Body of pancreas (tissue), 4 donors: ENCODE measurements at regions not wholly inside any gene's neighbourhood (a gene's known extent, or its start where the extent isn't known, plus 50 kb on each side); places are given as distances from the start of the nearest gene placed in this dataset.
A peak's percentile ranks its signal among the peaks of the same experiment; 100 is the strongest.

Experiments
- ATAC-seq: fragments of 150-250 bp; one replicate; pipeline ENCODE4 v1.9.1; 2016
- DNase-seq, 4 donors: peaks; one replicate each; pipeline ENCODE4 v3.0.0-alpha.2; 2019
- H3K27ac ChIP-seq, 4 donors: fragments of 200-600 bp; sonication (generic); 1 replicate in 3 of 4; 2 replicates in 1 of 4; pipeline versions ENCODE4 v1.5.1 to v1.6.1; 2016 to 2019; ENCODE audit warnings: mild to moderate bottlenecking in 1 of 4, mixed read lengths in 1 of 4, moderate library complexity in 1 of 4
- H3K27me3 ChIP-seq, 2 donors: fragments of 200-600 bp; sonication (generic); one replicate each; pipeline ENCODE4 v1.6.0; 2016; ENCODE audit warnings: mild to moderate bottlenecking in 1 of 2
- H3K36me3 ChIP-seq, 2 donors: fragments of 200-600 bp; sonication (generic); replicated peaks in 1 of 2; 2 replicates each; pipeline ENCODE4 v1.5.1; 2016; ENCODE audit warnings: low read depth in 2 of 2; ENCODE audit not compliant: insufficient read depth in 1 of 2
- H3K4me1 ChIP-seq: fragments of 200-600 bp; sonication (generic); one replicate; pipeline ENCODE4 v1.6.0; 2016
- H3K4me3 ChIP-seq, 2 donors: fragments of 200-600 bp; sonication (generic); 1 replicate in 1 of 2; 2 replicates in 1 of 2; pipeline ENCODE4 v1.5.1; 2016 to 2019
- H3K9me3 ChIP-seq, 3 donors: fragments of 200-600 bp; sonication (generic); 1 replicate in 2 of 3; 2 replicates in 1 of 3; pipeline ENCODE4 v1.5.1; 2016
- POLR2A ChIP-seq, 3 donors: fragments of 450-650 bp; IDR thresholded peaks; one replicate each; pipeline ENCODE4 v1.6.1; 2016; ENCODE audit warnings: antibody characterized with exemption in 3 of 3, mild to moderate bottlenecking in 2 of 3
- WGBS, 2 donors: methylation state at CpG; one replicate each; pipeline ENCODE4 v1.1.5; 2017; 5-methylcytosine and 5-hydroxymethylcytosine counted together
- intact Hi-C: fragments of 100-400 bp; cut with DNase I; formaldehyde crosslinking; loops from one replicate; pipeline ENCODE4 v1.15.1; 2023
- TF ChIP-seq, protein P1 (sequence below), 7 experiments: fragments of 450-650 bp in 4 of 7; fragments of 200-600 bp in 3 of 7; sonication (generic) in 3 of 7; IDR thresholded peaks; one replicate each; pipeline ENCODE4 v1.5.1; 2016 to 2019; ENCODE audit warnings: antibody characterized with exemption in 7 of 7

DNA sequence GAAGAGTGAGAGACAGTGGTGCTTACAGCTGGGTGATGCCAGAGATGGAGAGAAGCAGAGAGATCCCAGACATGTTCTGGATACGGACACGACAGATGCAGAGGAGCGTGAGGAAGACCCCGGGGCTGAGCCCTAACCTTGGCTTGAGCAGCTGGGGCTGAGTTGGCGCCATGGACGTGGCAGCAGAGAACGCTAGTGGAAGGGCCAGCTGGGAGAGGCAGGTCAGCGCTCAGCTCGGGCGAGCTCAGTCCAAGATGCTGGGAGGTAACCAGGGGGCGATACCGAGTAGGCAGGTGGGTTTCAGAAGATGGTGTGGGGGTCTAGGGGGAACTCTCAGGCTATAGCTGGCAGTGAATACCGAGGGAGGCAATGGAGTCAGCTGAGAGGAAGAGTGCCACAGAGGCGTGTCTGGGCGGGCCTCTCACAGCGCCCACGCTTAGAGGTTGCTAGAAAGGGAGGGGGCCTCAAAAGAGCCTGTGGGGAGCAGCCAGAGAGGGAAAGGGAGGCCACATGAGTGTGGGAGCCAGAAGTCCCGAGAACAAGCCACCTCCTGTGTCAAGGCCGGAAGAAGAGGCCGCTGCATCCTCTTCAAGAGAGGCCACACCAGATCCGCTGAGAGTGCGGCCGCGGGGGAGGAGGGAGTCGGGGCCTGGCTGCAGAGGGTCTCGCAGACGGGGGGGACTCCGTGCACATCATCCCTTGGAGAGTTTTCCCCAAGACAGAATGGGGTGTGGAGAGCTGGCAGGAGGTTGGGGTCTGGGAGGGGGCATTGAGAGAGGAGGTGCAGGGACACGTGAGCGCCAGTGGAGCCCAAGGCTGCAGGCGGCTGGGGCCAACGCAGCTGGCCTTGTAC is 57.0 kb upstream of the DIO3 start:
- no peak overlapping the region for H3K27ac ChIP-seq
- 89 to 90% methylated on average over 32 of the region's 32 CpGs for WGBS, 2 donors
- TF ChIP-seq, protein P1, sequence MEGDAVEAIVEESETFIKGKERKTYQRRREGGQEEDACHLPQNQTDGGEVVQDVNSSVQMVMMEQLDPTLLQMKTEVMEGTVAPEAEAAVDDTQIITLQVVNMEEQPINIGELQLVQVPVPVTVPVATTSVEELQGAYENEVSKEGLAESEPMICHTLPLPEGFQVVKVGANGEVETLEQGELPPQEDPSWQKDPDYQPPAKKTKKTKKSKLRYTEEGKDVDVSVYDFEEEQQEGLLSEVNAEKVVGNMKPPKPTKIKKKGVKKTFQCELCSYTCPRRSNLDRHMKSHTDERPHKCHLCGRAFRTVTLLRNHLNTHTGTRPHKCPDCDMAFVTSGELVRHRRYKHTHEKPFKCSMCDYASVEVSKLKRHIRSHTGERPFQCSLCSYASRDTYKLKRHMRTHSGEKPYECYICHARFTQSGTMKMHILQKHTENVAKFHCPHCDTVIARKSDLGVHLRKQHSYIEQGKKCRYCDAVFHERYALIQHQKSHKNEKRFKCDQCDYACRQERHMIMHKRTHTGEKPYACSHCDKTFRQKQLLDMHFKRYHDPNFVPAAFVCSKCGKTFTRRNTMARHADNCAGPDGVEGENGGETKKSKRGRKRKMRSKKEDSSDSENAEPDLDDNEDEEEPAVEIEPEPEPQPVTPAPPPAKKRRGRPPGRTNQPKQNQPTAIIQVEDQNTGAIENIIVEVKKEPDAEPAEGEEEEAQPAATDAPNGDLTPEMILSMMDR (IDR thresholded peaks at IDR 0.05) = no peak
- TF ChIP-seq POLR2A (IDR thresholded peaks at IDR 0.05) = no peak
- H3K4me3 ChIP-seq = no peak overlapping the region
- intact Hi-C loops = no loop called here
- no peaks in the 10 kb centered on the region for H3K27me3 ChIP-seq
- H3K36me3 ChIP-seq = no peaks in the 10 kb centered on the region
- no peak for ATAC-seq
- peak in 2 of 4 donors; percentile 4 to 9 for DNase-seq
- no peaks in the 10 kb centered on the region for H3K9me3 ChIP-seq
- no peaks in the 10 kb centered on the region for H3K4me1 ChIP-seq

GRCh38 chr14:101505236-101505970 is 55.9 kb upstream of the DIO3 start:
- H3K27ac ChIP-seq = no peak overlapping the region
- H3K9me3 ChIP-seq = no peaks in the 10 kb centered on the region
- ATAC-seq (no peak), DNase-seq (peak in 3 of 4 donors; percentile 4 to 10 (median 5))
- TF ChIP-seq POLR2A (IDR thresholded peaks at IDR 0.05) = no peak
- TF ChIP-seq, protein P1 (IDR thresholded peaks at IDR 0.05) = no peak
- no peak overlapping the region for H3K4me3 ChIP-seq
- no peaks in the 10 kb centered on the region for H3K4me1 ChIP-seq
- intact Hi-C loops = no loop called here
- 86 to 87% methylated on average over 8 to 20 of the region's 20 CpGs for WGBS, 2 donors
- no peaks in the 10 kb centered on the region for H3K36me3 ChIP-seq
- no peaks in the 10 kb centered on the region for H3K27me3 ChIP-seq

DNA sequence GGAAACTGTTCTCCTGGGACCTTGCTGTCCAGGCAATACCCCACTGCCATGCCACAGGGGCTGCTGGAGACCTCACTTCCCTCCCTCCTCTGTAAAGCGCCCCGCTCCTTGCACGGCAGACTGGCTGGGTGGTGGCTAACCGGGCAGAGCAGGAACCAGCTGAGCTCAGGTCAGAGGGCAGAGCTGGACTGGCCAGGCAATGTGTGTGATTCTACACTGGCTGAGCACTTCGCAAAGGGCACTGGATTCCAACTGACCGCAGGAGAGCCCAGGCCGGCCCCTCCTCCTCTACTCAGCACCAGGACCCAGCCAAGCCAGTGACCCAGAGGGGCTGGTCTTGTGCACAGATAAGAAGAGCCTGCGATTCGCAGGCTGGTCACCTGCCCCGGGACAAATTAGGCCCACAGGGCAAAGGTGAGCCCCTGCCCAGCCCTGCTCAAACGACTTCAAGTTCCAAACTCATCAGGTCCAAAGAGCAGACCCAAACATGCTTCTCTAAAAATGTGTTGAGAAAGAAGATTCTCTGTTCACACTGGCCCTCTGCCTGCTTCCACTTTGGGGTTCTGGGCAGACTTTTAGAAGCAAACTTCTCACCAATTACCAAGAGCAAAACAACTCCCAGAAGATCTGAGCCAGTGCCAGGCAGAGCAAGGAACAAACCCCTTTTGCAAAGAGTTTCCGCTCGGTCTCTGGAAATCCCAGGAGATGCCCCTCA is 54.9 kb upstream of the DIO3 start:
- Histone ChIP-seq H3K4me1 (no peaks in the 10 kb centered on the region), H3K4me3 (no peak overlapping the region), H3K27me3 (no peaks in the 10 kb centered on the region), H3K36me3 (no peaks in the 10 kb centered on the region), H3K27ac (no peak overlapping the region), H3K9me3 (no peaks in the 10 kb centered on the region)
- ATAC-seq (no peak), DNase-seq (peak in 3 of 4 donors; percentile 3 to 6 (median 3))
- 81 to 91% methylated on average over 6 to 13 of the region's 13 CpGs for WGBS, 2 donors
- intact Hi-C loops = no loop called here
- TF ChIP-seq, protein P1 (IDR thresholded peaks at IDR 0.05) = no peak
- no peak for TF ChIP-seq POLR2A (IDR thresholded peaks at IDR 0.05)

GRCh38 chr14:101506926-101507835 is 54.1 kb upstream of the DIO3 start:
- DNase-seq (peak in 3 of 4 donors; percentile 6 to 9 (median 6)), ATAC-seq (no peak)
- Histone ChIP-seq H3K9me3 (no peaks in the 10 kb centered on the region), H3K4me3 (no peak overlapping the region), H3K36me3 (no peaks in the 10 kb centered on the region), H3K27me3 (no peaks in the 10 kb centered on the region), H3K27ac (no peak overlapping the region), H3K4me1 (no peaks in the 10 kb centered on the region)
- TF ChIP-seq, protein P1 (IDR thresholded peaks at IDR 0.05) = no peak
- no peak for TF ChIP-seq POLR2A (IDR thresholded peaks at IDR 0.05)
- 76% methylated on average over 16 to 26 of the region's 27 CpGs for WGBS, 2 donors
- intact Hi-C loops = no loop called here
